T-helper 2 cell treated with Interferon-gamma antibody and Interleukin-4, amounts not matched to agents 5 μg/mL and 100 μg/mL, for 36 hours (primary cell): ENCODE measurements at regions not wholly inside any gene's neighbourhood (a gene's known extent, or its start where the extent isn't known, plus 50 kb on each side); places are given as distances from the start of the nearest gene placed in this dataset.

Experiments used
- DNase-seq: peaks from one replicate; pipeline ENCODE4 v3.0.0; 2021; ENCODE audit warnings: low spot score
- H3K27ac Mint-ChIP-seq: one replicate; pipeline ENCODE4 v1.8.0; 2021; ENCODE audit warnings: mild to moderate bottlenecking, mixed read lengths
- H3K27me3 Mint-ChIP-seq: one replicate; pipeline ENCODE4 v1.8.0; 2021; ENCODE audit warnings: low read depth, mixed read lengths
- H3K36me3 Mint-ChIP-seq: one replicate; pipeline ENCODE4 v1.8.0; 2021; ENCODE audit warnings: low read depth, mixed read lengths
- H3K4me1 Mint-ChIP-seq: one replicate; pipeline ENCODE4 v1.8.0; 2021; ENCODE audit warnings: low read depth, mixed read lengths
- H3K4me3 Mint-ChIP-seq: one replicate; pipeline ENCODE4 v1.8.0; 2022; ENCODE audit warnings: mild to moderate bottlenecking, moderate library complexity, mixed read lengths
- H3K9me3 Mint-ChIP-seq: one replicate; pipeline ENCODE4 v1.8.0; 2021; ENCODE audit warnings: mixed read lengths

DNA sequence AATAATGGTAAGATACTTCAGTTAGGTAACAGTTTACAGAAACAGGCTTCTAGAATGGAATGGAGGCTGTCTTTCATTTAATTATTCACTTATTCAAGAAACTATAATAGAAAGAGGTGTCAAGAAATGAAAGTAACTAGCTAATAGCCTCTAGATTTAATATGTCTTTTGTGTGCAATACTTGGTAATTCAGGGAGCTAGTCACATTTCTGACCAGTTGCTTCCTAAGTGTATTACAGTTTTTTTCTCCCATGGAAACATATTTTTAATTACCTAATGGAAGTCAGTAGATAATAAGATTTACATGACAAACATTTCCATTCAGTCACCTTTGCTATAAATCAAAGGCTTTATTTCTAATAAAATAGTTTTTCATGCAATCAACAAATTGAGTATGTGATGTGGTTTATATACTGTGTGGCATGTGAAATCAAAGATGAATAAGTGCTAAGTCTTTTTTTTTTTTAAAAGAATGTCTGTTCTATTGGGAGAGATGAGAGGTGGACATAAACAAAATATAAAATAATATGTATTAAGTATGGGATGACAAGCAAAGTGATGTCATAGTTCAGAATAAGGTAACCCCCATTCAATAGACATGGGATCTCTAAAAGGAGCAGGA is 985.7 kb downstream of the SQOR start:
- Mint-ChIP-seq H3K9me3 (peaks cover 52% of the 10 kb centered on the region), H3K36me3 (no peaks in the 10 kb centered on the region), H3K4me1 (no peaks in the 10 kb centered on the region), H3K27me3 (no peaks in the 10 kb centered on the region), H3K27ac (no peak overlapping the region), H3K4me3 (no peak overlapping the region)
- no peak for DNase-seq

GRCh38 chr15:46622851-46623250 is 988.0 kb downstream of the SQOR start:
- Mint-ChIP-seq H3K9me3 (peaks cover 42% of the 10 kb centered on the region), H3K27ac (no peak overlapping the region), H3K27me3 (no peaks in the 10 kb centered on the region), H3K4me3 (no peak overlapping the region), H3K4me1 (no peaks in the 10 kb centered on the region), H3K36me3 (no peaks in the 10 kb centered on the region)
- DNase-seq, result no peak

DNA sequence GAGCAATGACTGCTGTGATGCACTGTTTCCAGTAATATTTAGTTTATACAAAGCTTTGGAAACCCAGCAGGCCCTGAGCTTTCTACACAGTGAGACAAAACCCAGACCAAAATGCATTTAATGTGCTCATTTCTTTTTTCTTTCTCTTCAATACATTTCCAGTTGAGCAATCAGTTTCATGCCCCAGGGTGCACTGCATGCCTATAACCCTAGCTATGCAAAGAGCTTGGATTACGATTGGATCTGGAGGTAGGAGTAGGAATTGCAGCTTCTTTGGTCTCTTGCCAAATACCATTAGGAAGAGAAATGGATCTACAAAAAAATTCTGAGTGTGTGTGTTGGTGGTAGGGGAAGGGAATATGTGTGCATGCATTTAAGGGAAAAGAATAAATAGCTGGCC is 1001.4 kb downstream of the SQOR start:
- H3K36me3 Mint-ChIP-seq, result no peaks in the 10 kb centered on the region
- no peaks in the 10 kb centered on the region for H3K4me1 Mint-ChIP-seq
- no peak overlapping the region for H3K4me3 Mint-ChIP-seq
- no peak overlapping the region for H3K27ac Mint-ChIP-seq
- peaks cover 3% of the 10 kb centered on the region for H3K9me3 Mint-ChIP-seq
- H3K27me3 Mint-ChIP-seq, result no peaks in the 10 kb centered on the region
- no peak for DNase-seq

GRCh38 chr15:46644501-46645481 is 1010.0 kb downstream of the SQOR start:
- H3K9me3 Mint-ChIP-seq, result peaks cover 22% of the 10 kb centered on the region
- H3K4me3 Mint-ChIP-seq, result no peak overlapping the region
- H3K27ac Mint-ChIP-seq, result no peak overlapping the region
- no peaks in the 10 kb centered on the region for H3K36me3 Mint-ChIP-seq
- H3K4me1 Mint-ChIP-seq, result no peaks in the 10 kb centered on the region
- H3K27me3 Mint-ChIP-seq, result no peaks in the 10 kb centered on the region
- no peak for DNase-seq

DNA sequence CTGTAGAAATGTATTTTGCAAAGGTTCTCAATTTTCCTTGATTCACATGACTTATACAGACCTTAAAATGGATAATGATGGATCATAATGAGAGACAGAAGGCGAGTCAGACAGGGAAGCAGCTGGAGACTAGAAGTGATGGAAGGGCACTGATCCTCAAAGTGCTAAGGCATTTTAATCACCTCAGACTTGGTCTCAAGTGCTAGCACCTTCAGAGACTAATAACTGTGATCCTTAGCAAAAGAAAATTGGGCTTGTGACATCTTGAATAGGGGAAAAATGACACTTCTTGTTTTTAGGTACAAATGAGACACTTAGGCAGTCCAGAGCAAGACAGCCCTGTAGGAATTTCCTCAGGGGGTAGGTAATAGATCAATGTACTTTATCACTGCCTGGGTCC is 1011.7 kb downstream of the SQOR start:
- Mint-ChIP-seq H3K9me3 (peaks cover 27% of the 10 kb centered on the region), H3K4me1 (no peaks in the 10 kb centered on the region), H3K36me3 (no peaks in the 10 kb centered on the region), H3K27me3 (no peaks in the 10 kb centered on the region), H3K27ac (no peak overlapping the region), H3K4me3 (no peak overlapping the region)
- DNase-seq, result no peak

DNA sequence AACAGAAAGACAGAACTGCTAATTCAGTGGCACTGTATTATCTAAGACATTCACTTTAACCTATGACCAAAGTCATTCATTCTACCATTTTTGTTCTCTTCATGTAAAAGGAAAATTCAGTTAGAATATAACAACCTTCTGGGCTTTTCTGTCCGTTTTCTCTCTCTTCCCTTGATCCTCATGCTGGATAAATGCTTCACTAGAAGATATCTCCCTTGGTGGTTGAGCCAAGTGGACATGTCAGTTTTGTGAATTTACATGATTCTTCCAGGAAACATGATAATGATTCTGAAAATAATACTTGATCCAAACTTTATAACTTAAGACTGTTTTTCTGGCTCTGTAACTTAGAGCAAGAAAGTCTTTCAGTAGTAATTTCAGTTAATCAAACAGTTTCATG is 1012.2 kb downstream of the SQOR start:
- Mint-ChIP-seq H3K36me3 (no peaks in the 10 kb centered on the region), H3K27me3 (no peaks in the 10 kb centered on the region), H3K4me3 (no peak overlapping the region), H3K27ac (no peak overlapping the region), H3K4me1 (no peaks in the 10 kb centered on the region), H3K9me3 (peaks cover 28% of the 10 kb centered on the region)
- no peak for DNase-seq

DNA sequence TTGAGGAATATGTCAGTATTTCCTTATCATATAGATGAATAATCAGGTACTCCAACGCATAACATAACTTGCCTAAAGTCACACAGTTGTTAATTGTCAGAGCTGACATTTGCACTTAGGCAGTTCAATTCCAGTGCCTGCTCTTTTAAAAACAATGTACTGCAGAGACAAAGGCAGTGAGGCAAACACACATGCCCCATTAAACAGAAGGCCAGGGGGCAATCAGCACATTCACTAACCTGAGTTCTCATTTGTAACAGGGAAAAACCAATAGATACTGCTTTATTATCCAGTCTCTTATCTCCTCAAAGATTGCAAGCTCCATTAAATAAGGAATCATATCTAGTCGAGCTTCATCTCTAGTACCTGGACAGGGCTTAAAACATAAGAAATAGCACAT is 1017.4 kb downstream of the SQOR start:
- Mint-ChIP-seq H3K27ac (no peak overlapping the region), H3K4me3 (no peak overlapping the region), H3K4me1 (no peaks in the 10 kb centered on the region), H3K9me3 (peaks cover 22% of the 10 kb centered on the region), H3K36me3 (no peaks in the 10 kb centered on the region), H3K27me3 (no peaks in the 10 kb centered on the region)
- no peak for DNase-seq

DNA sequence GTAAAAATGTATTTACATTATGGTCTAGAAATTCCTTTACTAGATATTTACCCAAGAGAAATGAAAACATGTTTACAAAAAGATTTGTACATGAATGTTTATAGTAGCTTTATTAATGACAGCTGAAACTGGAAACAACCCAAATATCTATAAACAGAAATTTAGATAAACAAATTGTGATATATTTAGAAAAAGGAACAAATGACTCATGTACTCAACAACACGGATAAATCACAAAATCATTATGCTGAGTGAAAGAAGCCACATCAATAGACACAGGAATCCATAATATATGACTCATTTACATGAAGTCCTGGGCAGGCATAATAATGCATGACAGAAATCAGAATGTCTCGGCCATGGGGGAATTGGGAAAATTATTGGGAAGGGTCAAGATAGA is 1020.2 kb downstream of the SQOR start:
- no peaks in the 10 kb centered on the region for H3K4me1 Mint-ChIP-seq
- H3K36me3 Mint-ChIP-seq, result no peaks in the 10 kb centered on the region
- H3K27me3 Mint-ChIP-seq, result no peaks in the 10 kb centered on the region
- H3K4me3 Mint-ChIP-seq, result no peak overlapping the region
- H3K27ac Mint-ChIP-seq, result no peak overlapping the region
- no peak for DNase-seq
- peaks cover 41% of the 10 kb centered on the region for H3K9me3 Mint-ChIP-seq

GRCh38 chr15:46660096-46660842 is 1025.4 kb downstream of the SQOR start:
- H3K27me3 Mint-ChIP-seq, result no peaks in the 10 kb centered on the region
- H3K4me1 Mint-ChIP-seq, result no peaks in the 10 kb centered on the region
- H3K36me3 Mint-ChIP-seq, result no peaks in the 10 kb centered on the region
- H3K9me3 Mint-ChIP-seq, result peaks cover 52% of the 10 kb centered on the region
- DNase-seq, result no peak
- H3K4me3 Mint-ChIP-seq, result no peak overlapping the region
- no peak overlapping the region for H3K27ac Mint-ChIP-seq

DNA sequence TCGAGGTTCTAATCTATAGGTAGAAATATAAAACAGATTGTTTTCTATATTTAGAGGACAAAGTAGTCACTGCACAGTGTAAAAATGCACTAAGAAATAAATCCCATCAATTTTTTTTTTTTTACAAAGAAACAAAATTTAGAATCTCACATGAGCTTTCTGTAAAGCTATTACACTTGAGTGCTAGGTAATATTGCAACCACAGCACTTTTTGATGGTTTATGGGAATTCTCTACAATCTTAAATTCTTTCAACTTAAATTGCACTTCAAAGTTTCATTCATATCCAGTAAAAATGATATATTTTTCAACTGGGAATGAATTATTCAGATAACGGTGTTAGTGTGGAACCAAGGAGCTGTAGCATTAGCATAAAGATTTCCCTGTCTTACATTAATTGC is 1035.4 kb downstream of the SQOR start:
- Mint-ChIP-seq H3K36me3 (no peaks in the 10 kb centered on the region), H3K4me1 (no peaks in the 10 kb centered on the region), H3K27me3 (no peaks in the 10 kb centered on the region), H3K27ac (no peak overlapping the region), H3K9me3 (peaks cover 21% of the 10 kb centered on the region), H3K4me3 (no peak overlapping the region)
- DNase-seq, result no peak

DNA sequence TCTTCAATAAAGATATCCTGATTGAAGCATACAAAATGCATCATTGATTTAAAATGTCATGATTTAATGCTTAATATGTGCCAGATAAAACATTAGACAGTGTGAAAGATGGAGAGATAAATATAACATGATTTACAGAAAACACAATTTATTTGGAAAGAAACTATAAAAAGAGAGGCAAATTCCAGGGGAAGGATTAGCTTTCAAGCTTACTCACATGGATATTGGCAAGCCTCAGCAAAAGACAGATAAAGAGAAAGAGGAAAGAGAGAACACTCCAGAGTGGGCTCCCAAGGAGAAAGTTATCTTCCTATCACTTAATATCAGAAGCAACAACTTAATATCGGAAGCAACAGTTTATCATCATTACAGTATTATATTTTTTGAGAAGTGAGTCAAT is 1036.5 kb downstream of the SQOR start:
- no peak for DNase-seq
- Mint-ChIP-seq H3K4me1 (no peaks in the 10 kb centered on the region), H3K27me3 (no peaks in the 10 kb centered on the region), H3K4me3 (no peak overlapping the region), H3K36me3 (no peaks in the 10 kb centered on the region), H3K9me3 (peaks cover 21% of the 10 kb centered on the region), H3K27ac (no peak overlapping the region)

DNA sequence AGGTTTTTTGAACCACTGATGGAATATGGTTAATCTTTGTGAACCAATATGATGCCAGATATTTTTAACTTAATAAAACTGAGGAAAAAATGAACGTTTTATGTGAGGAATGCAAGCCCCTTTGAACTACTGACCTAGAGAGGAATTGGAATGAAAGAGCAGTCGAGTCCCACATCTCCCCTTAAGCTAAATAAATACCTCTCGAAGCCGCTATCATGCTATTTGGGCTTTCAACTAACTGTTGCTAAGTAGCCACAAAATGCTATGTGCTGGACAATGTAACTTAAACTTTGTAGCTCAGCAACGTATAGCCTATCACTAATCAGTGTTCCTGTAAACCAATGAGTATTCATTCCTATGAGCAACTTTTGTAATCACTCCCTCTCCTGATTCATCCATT is 1037.2 kb downstream of the SQOR start:
- Mint-ChIP-seq H3K27me3 (no peaks in the 10 kb centered on the region), H3K4me1 (no peaks in the 10 kb centered on the region), H3K9me3 (peaks cover 21% of the 10 kb centered on the region), H3K4me3 (no peak overlapping the region), H3K36me3 (no peaks in the 10 kb centered on the region), H3K27ac (no peak overlapping the region)
- DNase-seq, result no peak

GRCh38 chr15:46676233-46677206 is 1040.8 kb upstream of the SEMA6D start:
- H3K4me1 Mint-ChIP-seq, result no peaks in the 10 kb centered on the region
- H3K27ac Mint-ChIP-seq, result no peak overlapping the region
- no peak for DNase-seq
- no peaks in the 10 kb centered on the region for H3K36me3 Mint-ChIP-seq
- no peak overlapping the region for H3K4me3 Mint-ChIP-seq
- H3K27me3 Mint-ChIP-seq, result no peaks in the 10 kb centered on the region
- H3K9me3 Mint-ChIP-seq, result peaks cover 19% of the 10 kb centered on the region
